ENCODE measurements at regions not wholly inside any gene's neighbourhood (a gene's known extent, or its start where the extent isn't known, plus 50 kb on each side); places are given as distances from the start of the nearest gene placed in this dataset.
"Not testable (repeated sequence)": the region's sequence is repeated elsewhere in the genome, so short reads cannot be mapped to it uniquely, and the experiment has no call there.

DNA sequence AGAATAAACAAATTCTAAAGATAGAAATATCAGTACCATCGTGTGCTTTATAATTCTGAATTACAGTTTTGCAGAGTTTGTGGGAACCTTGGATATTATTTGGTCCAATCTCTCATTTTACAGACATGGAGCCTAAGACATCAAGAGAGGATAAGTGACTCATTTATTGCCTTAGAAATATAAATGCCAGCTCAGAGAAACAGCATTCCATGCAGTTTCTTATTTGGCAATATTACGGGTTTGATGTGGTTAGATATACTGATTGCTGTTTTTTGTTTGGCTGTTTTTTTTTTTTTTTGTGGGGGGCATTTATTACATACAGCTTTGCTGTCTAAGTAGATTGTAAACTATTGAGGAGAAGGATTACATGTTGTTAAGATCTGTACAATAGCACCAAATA lies 1241.1 kb upstream of the LRRTM1 start:
- no peak for DNase-seq (ENCODE audit: low spot score)

DNA sequence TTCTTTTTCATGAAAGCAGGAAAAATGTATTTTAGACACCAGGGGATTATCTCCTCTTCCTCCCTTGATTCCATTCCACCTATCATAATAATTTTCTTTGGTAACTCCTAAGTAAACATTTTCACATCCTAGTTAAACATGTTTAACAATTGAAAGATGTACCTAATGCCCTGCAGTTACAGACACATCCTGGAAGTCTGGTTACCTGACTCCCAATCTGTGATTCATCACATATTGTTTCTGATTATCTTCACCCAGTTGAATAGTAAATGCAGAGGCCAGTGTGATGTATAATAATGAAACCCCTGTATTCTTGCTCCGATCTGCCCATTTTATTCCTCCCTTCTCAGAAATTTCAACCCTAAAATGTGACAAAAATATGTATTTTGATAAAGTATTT lies 1237.6 kb upstream of the LRRTM1 start:
- DNase-seq (ENCODE audit: low spot score), result no peak

DNA sequence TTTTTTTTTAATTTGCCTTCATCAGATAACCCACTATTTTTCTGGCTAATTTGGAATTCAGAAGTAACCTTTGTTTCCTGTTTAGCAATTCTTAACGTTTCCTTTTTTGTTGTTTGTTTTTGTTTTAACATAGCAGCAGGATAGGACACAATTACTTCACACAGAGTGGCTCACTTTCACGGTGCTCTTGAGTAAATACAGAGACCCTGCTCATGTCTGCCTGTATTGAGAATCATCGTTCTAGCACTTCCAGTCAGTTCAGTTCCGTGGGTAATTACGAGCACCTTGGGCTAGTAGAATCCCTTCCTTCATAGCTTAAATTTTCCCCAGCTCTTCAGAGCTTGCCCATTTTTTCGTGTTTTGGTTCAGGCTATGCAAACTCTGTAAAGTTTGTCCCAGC lies 1225.4 kb upstream of the LRRTM1 start:
- no peak for DNase-seq (ENCODE audit: low spot score)

DNA sequence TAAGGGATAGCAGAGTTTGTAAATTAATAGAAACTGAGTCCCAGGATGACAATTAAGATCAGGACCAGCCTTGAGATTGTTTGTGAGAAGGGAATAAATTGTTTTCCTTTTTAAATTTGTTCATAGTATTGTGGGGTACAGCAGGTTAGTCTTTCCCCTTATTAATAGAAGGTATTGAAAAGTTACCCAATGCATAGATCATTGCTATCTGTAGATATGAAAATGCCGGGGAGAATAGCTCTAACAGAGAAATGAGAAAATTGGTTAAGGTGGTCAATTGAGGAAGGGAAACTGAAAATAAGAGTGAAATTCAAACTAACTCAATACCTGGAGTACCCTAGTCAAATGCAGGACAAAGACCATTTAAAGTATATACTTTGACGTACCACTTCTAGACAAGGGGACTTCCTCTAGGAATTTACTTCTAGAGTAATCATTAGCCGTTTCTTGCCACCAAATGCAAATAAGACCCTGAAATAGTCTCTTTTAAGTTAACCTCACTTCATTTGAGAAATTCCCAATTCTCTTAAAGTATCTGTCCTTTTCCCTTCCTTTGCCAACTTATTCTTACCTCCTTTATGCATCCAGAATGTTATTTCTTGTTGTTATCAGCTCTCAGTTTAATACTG lies 1224.4 kb upstream of the LRRTM1 start:
- DNase-seq (ENCODE audit: low spot score), result no peak

DNA sequence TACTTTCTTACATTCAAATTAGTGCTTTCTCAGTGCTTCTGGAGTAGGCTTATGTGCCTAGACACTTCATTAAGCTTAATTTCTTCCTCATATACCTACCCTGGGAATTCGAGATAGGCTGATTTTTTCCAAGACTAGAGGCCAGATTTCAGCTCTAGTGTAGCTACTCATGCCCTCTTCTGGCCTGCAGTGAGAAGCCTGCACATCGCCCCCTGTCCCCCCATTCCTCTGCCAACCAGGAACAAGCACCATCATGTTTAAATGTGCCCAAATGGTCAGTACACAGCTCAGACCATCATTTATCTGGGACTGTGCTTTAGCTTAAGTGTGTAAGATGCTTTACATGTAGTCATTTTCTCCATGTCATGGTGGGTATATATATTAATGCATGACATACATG lies 1218.8 kb upstream of the LRRTM1 start:
- no peak for DNase-seq (ENCODE audit: low spot score)

DNA sequence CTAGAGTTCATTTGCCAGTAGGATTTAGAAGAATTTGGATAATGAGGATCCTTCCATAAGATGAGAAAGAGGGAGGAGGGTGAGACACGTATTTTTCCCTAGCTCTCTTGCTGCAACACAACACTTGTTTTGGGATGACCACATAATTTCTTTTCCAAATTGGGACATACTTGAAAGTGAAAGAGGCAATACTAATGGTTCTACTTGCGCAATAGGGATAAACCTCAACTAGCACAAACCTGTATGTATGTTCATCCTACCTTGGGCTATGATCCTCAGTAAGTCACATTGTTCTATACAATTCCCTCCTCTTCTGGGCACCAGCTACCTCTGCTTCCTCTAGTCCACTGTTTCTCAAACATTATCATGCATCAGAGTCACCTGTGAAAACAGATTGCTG lies 1208.8 kb upstream of the LRRTM1 start:
- DNase-seq (ENCODE audit: low spot score), result no peak

DNA sequence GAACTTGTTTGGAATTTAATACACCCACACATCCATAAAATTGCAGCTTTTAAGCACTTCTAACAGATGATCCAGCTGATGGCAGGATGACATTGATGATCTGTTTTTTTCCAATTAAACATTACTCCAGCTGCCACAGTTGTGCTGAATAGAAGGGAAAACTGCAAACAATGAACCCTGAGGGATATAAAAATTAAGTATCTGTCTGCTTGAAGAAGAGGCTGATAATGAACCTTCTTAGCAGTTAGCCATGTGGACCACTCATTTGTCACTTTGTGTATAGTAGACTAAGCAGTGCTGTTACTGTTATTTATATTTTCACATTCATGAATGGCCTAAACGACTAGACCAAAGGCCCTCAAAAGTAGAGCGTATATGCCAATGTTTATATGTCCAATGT lies 1201.0 kb upstream of the LRRTM1 start:
- DNase-seq (ENCODE audit: low spot score), result no peak

DNA sequence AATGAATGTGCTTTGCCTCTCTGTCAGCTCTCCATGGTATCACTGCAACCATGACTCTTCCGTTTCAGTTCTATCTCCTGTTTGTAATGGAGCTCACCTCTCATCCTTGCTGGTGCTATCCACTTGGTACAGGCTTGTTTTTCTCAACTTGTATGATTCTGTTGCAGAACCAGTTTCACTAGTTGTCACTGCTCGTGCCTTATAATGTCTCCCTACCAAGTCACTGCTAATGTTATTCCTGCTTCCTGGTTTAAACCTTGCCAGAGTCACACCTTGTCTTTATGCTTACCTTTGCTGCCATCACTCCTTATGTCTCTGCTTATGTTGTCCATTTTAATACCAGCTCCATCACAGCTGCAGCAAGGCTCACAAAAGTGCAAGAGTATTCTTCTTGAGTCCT lies 1191.0 kb upstream of the LRRTM1 start:
- no peak for DNase-seq (ENCODE audit: low spot score)

DNA sequence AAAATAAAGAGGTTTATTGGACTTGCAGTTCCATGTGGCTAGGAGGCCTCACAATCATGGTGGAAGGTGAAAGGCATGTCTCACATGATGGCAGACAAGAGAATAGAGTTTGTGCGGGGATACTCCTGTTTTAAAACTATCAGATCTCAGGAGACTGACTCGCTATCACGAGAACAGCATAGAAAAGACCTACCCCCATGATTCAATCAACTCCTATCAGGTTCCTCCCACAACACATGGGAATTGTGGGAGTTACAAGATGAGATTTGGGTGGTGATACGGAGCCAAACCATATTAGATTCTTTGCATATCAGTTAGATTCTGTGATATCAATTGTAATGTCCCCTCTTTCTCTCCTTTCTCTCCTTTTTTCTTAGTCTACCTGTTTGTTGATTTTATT lies 1178.7 kb upstream of the LRRTM1 start:
- DNase-seq (ENCODE audit: low spot score), result no peak

DNA sequence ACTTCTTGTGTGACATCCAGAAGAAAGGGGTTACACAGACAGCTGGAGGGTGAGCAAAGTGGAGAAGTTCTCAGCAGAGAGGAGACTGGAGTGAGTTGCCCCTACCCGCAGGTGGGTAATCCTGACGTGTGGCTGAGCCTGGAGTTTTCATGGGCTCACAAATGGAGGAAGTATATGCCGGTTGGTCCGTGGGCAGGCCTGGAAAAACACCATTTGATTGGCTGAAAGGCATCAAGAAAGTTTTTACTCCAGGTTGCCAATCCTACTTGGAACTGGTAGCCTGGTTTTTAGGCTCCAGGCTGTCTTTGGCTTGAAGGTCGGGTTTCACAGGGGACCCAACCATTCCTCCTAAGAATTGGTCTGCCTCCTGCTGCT lies 1177.4 kb upstream of the LRRTM1 start:
- DNase-seq (ENCODE audit: low spot score), result no peak

DNA sequence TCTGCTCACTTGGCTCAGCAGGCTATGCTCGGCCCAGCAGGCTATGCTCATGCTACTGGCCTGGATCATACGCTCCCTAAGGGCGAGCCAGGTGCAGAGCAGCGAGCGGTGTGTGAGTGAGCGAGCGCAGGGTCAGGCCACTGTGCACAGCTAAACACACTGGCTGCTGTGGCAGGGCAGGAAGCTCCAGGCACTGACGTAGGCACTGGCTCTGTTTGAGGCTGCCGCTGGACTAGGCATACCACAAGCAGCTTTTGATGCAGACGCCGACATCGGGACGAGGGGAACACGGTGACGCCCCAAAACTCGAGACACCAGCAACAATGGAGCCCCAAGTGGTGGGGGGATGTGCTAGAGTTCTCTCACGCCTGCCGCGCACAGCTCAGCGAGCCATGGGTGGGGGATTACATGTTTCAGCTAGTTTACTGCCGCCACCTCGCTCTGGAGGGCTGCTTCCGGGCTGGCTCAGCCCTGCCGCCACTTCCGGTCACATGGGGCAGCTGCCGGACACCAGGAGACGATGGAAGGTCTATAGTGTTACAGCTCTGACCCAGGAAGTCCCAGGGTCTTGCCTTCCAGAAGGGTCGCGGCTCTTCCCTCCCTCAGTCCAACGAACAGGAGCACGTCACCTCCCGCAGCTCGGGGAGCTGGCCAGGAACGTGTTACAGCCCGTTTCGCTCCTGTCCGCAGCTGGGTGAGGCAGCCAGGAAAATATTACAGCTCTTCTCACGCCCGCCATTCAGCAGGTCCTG lies 1176.9 kb upstream of the LRRTM1 start:
- DNase-seq (ENCODE audit: low spot score), result no peak

DNA sequence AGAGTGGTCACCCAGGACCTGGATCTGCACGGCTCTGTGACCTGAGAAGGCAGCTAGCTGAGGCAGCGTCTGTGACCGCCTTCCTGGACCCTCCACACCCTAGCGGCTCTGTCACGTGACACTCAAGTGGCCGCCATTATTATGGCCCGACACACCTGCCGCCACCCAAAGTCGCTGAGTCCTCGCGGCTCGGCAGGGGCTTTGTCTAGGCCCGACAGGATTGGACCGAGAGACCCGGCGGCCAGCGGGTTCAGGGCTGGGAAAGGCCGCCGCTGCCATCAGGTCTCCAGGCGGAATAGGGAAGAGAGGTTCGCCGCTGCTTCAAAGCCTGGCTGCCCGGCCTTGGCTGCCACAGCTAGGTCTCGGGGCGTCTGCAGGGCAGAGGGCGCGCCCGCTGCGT lies 1162.5 kb upstream of the LRRTM1 start:
- no peak for DNase-seq (ENCODE audit: low spot score)

DNA sequence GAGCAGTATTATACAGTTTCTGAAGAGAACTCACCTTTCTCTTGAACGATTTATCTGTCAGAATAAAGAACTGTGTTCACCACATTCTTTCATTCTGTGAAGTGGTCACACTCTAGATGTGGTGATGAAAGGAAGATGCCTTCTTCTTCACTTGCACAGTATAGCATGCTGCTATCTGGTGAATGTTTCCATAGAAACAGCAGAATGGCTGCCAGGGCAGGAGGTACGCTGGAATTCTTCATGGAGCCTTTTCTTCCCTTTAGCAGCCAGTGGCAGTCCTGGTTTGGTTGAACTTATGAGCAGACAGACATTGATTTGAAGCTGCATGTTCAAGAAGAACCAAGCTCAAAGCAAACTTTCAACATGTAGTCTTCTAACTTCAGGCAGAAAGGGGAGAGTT lies 1157.9 kb upstream of the LRRTM1 start:
- DNase-seq (ENCODE audit: low spot score), result no peak

DNA sequence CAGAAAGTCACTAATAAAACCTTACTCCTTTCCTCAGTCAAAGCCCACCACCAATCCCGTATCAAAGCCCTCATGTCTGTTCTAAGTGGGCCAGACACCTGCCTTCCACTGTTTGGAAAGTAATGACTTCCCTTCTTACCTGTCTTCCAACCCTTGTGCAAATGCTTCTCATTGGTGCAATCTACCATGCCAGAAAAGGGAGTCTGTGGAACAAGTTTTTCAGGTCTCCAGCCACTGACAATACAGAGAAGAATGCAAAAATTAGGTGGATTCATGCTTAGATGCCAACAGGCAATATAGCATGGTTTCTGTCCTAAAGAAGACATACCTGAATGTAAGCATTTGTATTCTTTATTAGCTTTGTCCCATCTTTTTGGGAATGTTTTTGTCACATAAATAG lies 1140.6 kb upstream of the LRRTM1 start:
- no peak for DNase-seq (ENCODE audit: low spot score)

DNA sequence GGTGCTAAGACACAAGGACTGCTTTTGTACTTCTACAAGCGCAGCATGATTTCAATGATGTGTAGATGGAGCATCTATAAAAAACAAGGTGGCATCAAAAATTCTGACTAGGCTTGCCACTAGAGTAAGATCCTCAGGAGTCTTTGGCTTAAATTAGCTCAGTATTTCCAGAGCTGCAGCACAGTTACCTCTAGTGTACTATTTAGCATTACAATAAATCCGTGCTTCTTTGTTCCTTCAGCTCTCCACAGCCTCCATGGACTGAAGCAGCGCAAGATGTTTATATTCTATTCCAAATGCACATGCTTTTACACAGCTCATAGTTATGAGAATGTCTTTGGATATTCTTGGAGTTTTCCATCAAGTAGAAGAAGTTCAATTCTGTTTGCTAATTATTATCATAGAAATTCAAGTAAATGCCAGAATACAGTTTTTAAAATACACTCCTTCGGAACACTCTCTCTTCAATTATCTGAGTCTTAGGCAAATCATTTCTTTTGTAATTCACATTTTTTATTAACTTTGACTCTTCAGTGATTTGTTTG lies 1133.0 kb upstream of the LRRTM1 start:
- no peak for DNase-seq (ENCODE audit: low spot score)

DNA sequence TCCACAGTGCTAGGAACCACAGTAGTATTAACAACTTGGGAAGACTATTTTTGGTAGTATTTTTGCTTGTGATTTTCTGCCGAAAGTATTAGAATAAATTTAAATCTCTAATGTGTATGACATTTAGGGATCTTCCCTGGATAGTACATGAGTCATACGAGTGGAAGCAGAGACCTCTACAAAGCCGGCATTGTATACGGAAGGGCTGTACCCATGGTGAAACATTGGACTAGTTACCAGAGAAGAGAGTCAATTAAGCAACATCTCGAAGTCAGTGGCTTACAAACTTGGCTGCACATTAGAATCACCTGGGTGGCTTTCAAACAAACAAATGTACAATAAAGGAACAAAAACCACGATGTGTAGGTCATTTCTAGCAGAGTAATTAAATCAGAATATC lies 1131.7 kb upstream of the LRRTM1 start:
- no peak for DNase-seq (ENCODE audit: low spot score)

DNA sequence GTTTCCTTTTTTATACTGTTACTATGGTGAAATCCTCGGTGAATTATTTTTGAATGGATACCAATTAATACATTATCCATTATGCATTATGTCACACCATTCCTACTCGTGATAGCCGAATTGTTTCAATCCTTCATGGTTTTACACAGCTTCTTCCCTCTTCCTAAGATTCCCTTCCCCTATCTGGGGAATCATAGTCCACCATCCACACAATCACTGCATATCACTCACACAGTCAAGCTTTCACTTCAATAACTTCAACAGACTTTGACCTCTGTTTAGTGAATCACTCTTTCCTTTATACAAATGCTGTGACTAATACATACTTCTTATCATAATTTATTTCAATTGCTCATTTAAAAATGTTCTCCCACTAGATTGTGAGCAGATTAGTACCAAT lies 1108.1 kb upstream of the LRRTM1 start:
- no peak for DNase-seq (ENCODE audit: low spot score)

DNA sequence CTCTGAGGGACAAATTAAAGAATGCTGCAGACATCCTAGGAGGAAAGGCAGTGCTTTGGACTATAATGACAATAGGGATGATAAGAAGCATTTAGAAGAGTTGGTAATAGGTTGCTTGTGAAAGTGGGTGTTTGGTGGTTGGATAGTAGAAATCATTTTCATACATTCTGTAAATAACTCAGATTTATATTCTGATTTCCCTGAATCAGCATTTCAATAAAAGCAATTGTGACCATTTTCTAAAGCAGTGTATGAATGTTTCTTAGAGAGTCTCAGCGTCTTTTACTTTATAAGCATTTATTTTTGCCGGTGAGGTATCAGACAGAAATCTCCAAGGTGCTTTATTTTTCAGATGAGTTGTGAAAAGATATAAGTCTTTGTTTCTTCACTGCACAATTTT lies 1099.0 kb upstream of the LRRTM1 start:
- DNase-seq (ENCODE audit: low spot score), result no peak

DNA sequence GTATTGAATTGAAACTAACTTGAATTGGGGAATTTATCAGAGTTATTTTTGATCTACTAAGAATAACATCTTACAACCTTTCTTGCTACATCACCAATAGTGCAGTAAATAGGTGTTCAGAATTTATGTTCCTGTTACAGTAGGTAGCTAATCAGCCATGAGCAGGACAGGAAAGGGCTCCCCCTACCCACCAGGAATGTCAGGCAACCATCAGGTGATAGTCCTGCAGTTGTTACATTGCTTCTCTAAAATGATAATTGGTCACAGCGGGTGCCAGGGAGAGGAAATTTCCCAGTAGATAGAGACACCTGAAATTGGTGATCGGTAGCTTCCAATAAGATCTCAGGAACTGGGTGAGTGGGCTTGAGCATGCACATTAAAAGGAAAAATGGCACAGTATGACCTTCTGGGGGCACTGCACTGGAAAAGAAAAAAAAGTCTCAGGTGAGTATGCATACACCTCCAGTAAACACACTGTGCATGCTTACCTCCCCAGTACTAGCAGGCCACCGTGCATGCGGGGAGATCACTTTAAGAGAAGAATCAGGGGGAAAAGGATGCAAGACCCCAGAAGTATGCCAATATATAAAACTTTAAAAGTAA lies 1092.0 kb upstream of the LRRTM1 start:
- DNase-seq (ENCODE audit: low spot score), result no peak

DNA sequence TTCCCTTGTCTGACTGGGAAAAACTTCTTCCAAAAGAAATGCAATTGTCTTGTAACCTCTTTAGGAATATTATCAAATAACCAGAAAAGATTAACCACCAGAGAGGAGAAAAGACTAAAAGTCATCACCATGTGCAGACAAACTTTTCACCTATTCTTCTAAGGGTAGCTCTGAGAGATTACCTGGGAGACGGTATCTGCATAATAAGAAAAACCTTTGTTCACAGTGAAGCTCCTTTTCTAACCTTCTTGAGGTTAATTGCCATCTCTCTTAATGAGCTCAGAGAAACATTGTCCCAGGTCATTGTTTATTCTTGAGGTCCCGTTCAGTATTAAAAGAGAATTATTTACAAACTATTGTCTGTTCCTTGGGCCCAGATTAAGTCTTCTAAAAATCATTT lies 1091.2 kb upstream of the LRRTM1 start:
- no peak for DNase-seq (ENCODE audit: low spot score)

DNA sequence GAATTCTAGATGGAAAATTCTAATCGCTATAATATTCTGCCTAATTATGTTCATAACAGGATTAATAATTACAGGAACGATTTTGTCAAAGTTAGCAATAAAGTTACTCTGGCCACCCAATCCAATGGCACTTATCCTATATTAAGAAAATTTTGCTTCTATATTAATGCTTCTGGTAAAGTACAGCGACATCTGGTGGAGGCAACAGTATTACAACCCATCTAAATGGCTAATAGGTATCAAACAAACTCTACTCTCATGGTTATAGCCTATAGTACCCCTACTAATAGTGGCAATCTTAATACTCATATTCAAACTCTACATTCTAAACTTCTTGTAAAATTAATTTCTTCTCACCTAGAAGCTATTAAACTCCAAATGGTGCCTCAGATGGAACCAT lies 1084.7 kb upstream of the LRRTM1 start:
- no peak for DNase-seq (ENCODE audit: low spot score)

DNA sequence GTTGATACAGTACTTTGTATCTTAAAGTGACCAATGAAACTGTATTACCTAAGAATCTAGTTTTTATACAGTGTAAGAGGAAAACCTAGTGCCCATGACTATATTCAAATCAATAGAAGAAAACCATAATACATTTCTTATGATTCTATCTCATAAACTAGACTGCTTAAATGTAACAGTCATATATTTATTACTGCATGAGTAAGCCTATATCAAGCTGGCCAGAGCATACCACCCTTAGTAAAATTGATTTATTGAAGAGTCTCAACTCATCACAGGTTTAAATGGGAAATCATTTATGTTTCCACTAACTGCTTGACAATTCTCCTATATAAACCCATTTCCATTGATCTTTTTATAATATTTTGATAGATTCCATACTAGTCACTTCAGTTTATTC lies 1059.2 kb upstream of the LRRTM1 start:
- no peak for DNase-seq (ENCODE audit: low spot score)

DNA sequence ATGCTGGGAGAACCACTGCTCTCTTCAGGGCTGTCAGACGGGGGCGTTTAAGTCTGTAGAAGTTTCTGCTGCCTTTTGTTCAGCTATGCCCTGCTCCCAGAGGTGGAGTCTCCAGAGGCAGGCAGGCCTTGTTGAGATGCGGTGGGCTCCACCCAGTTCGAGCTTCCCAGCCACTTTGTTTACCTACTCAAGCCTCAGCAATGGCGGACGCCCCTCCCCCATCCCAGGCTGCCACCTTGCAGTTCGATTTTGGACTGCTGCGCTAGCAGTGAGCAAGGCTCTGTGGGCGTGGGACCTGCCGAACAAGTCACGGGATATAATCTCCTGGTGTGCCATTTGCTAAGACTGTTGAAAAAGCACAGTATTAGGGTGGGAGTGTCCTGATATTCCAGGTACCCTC lies 1057.9 kb upstream of the LRRTM1 start:
- not testable (repeated sequence) for DNase-seq (ENCODE audit: low spot score)

DNA sequence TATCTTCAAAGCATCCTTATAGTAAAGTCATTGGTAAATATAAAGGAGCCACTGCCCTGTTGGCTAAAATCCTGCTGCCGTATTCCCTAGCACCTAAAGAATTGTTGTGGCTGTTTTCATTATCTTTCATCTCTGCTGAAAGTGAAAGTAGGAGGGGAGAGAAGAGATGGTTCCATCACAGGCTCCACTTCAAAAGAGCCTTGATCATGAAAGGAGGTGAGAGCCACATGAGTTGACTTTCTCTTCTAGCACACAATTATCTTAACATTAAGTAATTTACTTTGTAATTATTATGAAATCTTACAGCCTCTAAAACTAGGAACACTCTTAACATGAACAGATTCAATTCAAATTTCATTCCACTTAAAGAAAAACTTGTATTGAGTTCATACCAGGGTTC lies 1050.9 kb upstream of the LRRTM1 start:
- DNase-seq (ENCODE audit: low spot score), result no peak
